H9 (cell line): ENCODE measurements at regions not wholly inside any gene's neighbourhood (a gene's known extent, or its start where the extent isn't known, plus 50 kb on each side); places are given as distances from the start of the nearest gene placed in this dataset.

Experiments used
- DNase-seq: peaks from one replicate; pipeline ENCODE4 v3.0.0-alpha.2; 2017
- H2AFZ ChIP-seq: one replicate; pipeline ENCODE4 v1.6.1; 2013; ENCODE audit warnings: mild to moderate bottlenecking, low read length, control low read depth, moderate library complexity
- H2AK5ac ChIP-seq: 2 replicates; pipeline ENCODE4 v1.6.1; 2013; ENCODE audit warnings: low read length, control low read depth, mixed read lengths; ENCODE audit not compliant: insufficient read length
- H2BK120ac ChIP-seq: one replicate; pipeline ENCODE4 v1.6.1; 2013; ENCODE audit warnings: low read depth, mild to moderate bottlenecking, low read length, control low read depth, inconsistent platforms; ENCODE audit not compliant: poor library complexity, severe bottlenecking
- H2BK12ac ChIP-seq: 2 replicates; pipeline ENCODE4 v1.6.1; 2013; ENCODE audit warnings: low read length, control low read depth, mixed read lengths, low read depth; ENCODE audit not compliant: insufficient read length
- H2BK15ac ChIP-seq: 2 replicates; pipeline ENCODE4 v1.6.1; 2013; ENCODE audit warnings: low read depth, low read length, control low read depth
- H2BK20ac ChIP-seq: one replicate; pipeline ENCODE4 v1.6.1; 2013; ENCODE audit warnings: low read depth, mild to moderate bottlenecking, low read length, control low read depth, inconsistent platforms; ENCODE audit not compliant: poor library complexity, severe bottlenecking
- H2BK5ac ChIP-seq: 2 replicates; pipeline ENCODE4 v1.6.1; 2013; ENCODE audit warnings: low read length, control low read depth, mixed read lengths; ENCODE audit not compliant: insufficient read length
- H3K14ac ChIP-seq: 2 replicates; pipeline ENCODE4 v1.6.1; 2013; ENCODE audit warnings: low read length, control low read depth; ENCODE audit not compliant: insufficient read depth
- H3K18ac ChIP-seq: 2 replicates; pipeline ENCODE4 v1.6.1; 2013; ENCODE audit warnings: low read depth, mild to moderate bottlenecking, mixed read lengths, low read length, control low read depth; ENCODE audit not compliant: insufficient read length
- H3K23ac ChIP-seq: 2 replicates; pipeline ENCODE4 v1.6.1; 2013; ENCODE audit warnings: low read length, control low read depth, mixed read lengths, low read depth; ENCODE audit not compliant: insufficient read length
- H3K23me2 ChIP-seq: 2 replicates; pipeline ENCODE4 v1.6.1; 2013; ENCODE audit warnings: low read depth, mild to moderate bottlenecking, mixed read lengths, low read length, control low read depth; ENCODE audit not compliant: insufficient read length, poor library complexity, severe bottlenecking
- H3K27ac ChIP-seq: 2 replicates; pipeline ENCODE4 v1.5.1; 2013; ENCODE audit warnings: low read length, control low read depth, mixed read lengths, low read depth; ENCODE audit not compliant: insufficient read length
- H3K27me3 ChIP-seq: 2 replicates; pipeline ENCODE4 v1.6.1; 2013; ENCODE audit warnings: low read length, control low read depth, inconsistent platforms; ENCODE audit not compliant: insufficient read depth
- H3K4ac ChIP-seq: 2 replicates; pipeline ENCODE4 v1.6.1; 2013; ENCODE audit warnings: low read depth, mild to moderate bottlenecking, control low read depth, inconsistent platforms, low read length, moderate library complexity
- H3K4me1 ChIP-seq: 2 replicates; pipeline ENCODE4 v1.6.1; 2013; ENCODE audit warnings: low read length, control low read depth, inconsistent platforms; ENCODE audit not compliant: insufficient read depth
- H3K4me2 ChIP-seq: 2 replicates; pipeline ENCODE4 v1.6.1; 2013; ENCODE audit warnings: low read length, control low read depth, mixed read lengths; ENCODE audit not compliant: insufficient read length, insufficient read depth
- H3K56ac ChIP-seq: 2 replicates; pipeline ENCODE4 v1.6.1; 2013; ENCODE audit warnings: low read depth, mild to moderate bottlenecking, mixed read lengths, low read length, control low read depth; ENCODE audit not compliant: insufficient read length
- H3K79me1 ChIP-seq: 2 replicates; pipeline ENCODE4 v1.6.1; 2013; ENCODE audit warnings: low read depth, mild to moderate bottlenecking, moderate library complexity, low read length, control low read depth, inconsistent platforms; ENCODE audit not compliant: insufficient read depth, poor library complexity, severe bottlenecking
- H3K79me2 ChIP-seq: 2 replicates; pipeline ENCODE4 v1.6.1; 2013; ENCODE audit warnings: low read length, control low read depth, inconsistent platforms; ENCODE audit not compliant: insufficient read depth
- H3K9ac ChIP-seq: 2 replicates; pipeline ENCODE4 v1.6.1; 2013; ENCODE audit warnings: low read length, control low read depth, mixed read lengths; ENCODE audit not compliant: insufficient read length; ENCODE audit errors: extremely low read depth
- H3K9me3 ChIP-seq: one replicate; pipeline ENCODE4 v1.6.1; 2013; ENCODE audit warnings: low read depth, low read length, inconsistent platforms; ENCODE audit not compliant: control insufficient read depth
- H3T11ph ChIP-seq: one replicate; pipeline ENCODE4 v1.6.1; 2013; ENCODE audit warnings: mild to moderate bottlenecking, low read length, control low read depth, inconsistent platforms
- H4K20me1 ChIP-seq: one replicate; pipeline ENCODE4 v1.6.1; 2013; ENCODE audit not compliant: control insufficient read depth, insufficient read length, insufficient read depth
- H4K5ac ChIP-seq: 2 replicates; pipeline ENCODE4 v1.6.1; 2013; ENCODE audit warnings: low read depth, mild to moderate bottlenecking, mixed read lengths, low read length, control low read depth; ENCODE audit not compliant: insufficient read length
- H4K8ac ChIP-seq: replicated peaks from 2 replicates; pipeline ENCODE4 v1.6.1; 2013; ENCODE audit warnings: low read length, control low read depth, mixed read lengths, low read depth; ENCODE audit not compliant: insufficient read length
- H4K91ac ChIP-seq: 2 replicates; pipeline ENCODE4 v1.6.1; 2013; ENCODE audit warnings: low read depth, mild to moderate bottlenecking, moderate library complexity, mixed read lengths, low read length, control low read depth; ENCODE audit not compliant: insufficient read length
- H3K27ac Mint-ChIP-seq, 3 experiments: 2 replicates in 2 of 3; 3 replicates in 1 of 3; pipeline ENCODE4 v1.8.0; 2020 to 2021; ENCODE audit warnings: mixed read lengths in 3 of 3, mild to moderate bottlenecking in 1 of 3, moderate library complexity in 1 of 3
- H3K27me3 Mint-ChIP-seq: 2 replicates; pipeline ENCODE4 v1.8.0; 2021; ENCODE audit warnings: low read depth, mild to moderate bottlenecking, moderate library complexity, mixed read lengths
- H3K36me3 Mint-ChIP-seq, 3 experiments: 2 replicates in 2 of 3; 3 replicates in 1 of 3; pipeline ENCODE4 v1.8.0; 2020 to 2021; ENCODE audit warnings: low read depth in 3 of 3, mixed read lengths in 3 of 3; ENCODE audit not compliant: insufficient read depth in 1 of 3
- H3K4me1 Mint-ChIP-seq, 2 experiments: 2 replicates each; pipeline ENCODE4 v1.8.0; 2020; ENCODE audit warnings: mixed read lengths in 2 of 2
- H3K4me3 Mint-ChIP-seq, 2 experiments: 2 replicates in 1 of 2; 3 replicates in 1 of 2; pipeline ENCODE4 v1.8.0; 2020 to 2021; ENCODE audit warnings: mild to moderate bottlenecking in 2 of 2, mixed read lengths in 2 of 2, moderate library complexity in 1 of 2
- H3K9me3 Mint-ChIP-seq, 2 experiments: 2 replicates in 1 of 2; 3 replicates in 1 of 2; pipeline ENCODE4 v1.8.0; 2020; ENCODE audit warnings: mild to moderate bottlenecking in 2 of 2, mixed read lengths in 2 of 2, moderate library complexity in 1 of 2
- CTCF ChIP-seq: fragments of 200-600 bp; sonication (generic); conservative IDR thresholded peaks from 3 replicates; pipeline ENCODE4 v1.8.0; 2021; ENCODE audit warnings: antibody characterized with exemption, mild to moderate bottlenecking
- WGBS: extraction: QIAGEN DNeasy Blood & Tissue Kit; methylation state at CpG from one replicate; pipeline ENCODE4 v1.1.7; 2013; ENCODE audit warnings: missing lambda C conversion rate, low lambda C conversion rate, mixed read lengths; ENCODE audit not compliant: insufficient read length; ENCODE audit errors: extremely low coverage; 5-methylcytosine and 5-hydroxymethylcytosine counted together

DNA sequence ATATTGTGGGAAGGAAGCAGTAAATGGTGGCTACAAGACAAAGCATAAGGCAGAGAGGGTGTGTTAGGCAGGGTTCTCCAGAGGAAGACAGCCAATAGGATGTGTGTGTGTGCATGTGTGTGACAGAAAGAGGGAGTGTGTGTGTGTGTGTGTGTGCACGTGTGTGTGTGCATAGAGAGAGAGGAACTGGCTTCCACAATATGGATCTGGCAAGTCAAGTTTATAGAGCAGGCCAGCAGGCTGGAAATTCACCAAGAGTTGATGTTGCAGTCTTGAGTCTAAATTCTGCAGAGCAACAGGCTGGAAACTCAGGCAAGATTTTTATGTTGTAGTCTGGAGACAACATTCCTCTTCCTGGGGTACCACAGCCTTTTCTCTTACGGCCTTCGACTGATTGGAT, 374.0 kb downstream of the TNS3 start:
- Histone ChIP-seq H3K27me3 (no peaks in the 10 kb centered on the region), H3K79me2 (no peaks in the 10 kb centered on the region), H3T11ph (no peak overlapping the region), H3K4ac (no peak overlapping the region), H2BK5ac (no peak overlapping the region), H3K9ac (no peak overlapping the region), H3K9me3 (no peaks in the 10 kb centered on the region), H3K4me1 (0 out of 2 replicates have a peak, but pooled peaks cover 4% of the 10 kb centered on the region), H3K79me1 (no peaks in the 10 kb centered on the region), H4K8ac (no peak overlapping the region), H4K20me1 (no peaks in the 10 kb centered on the region), H3K56ac (no peak overlapping the region), H3K23ac (no peak overlapping the region), H4K5ac (no peak overlapping the region), H2BK120ac (no peak overlapping the region), H2BK15ac (no peak overlapping the region), H4K91ac (no peak overlapping the region), H3K14ac (no peak overlapping the region), H3K4me2 (no peak overlapping the region), H2AFZ (no peak overlapping the region), H2AK5ac (no peak overlapping the region), H3K27ac (no peak overlapping the region), H2BK12ac (no peak overlapping the region), H3K18ac (no peak overlapping the region), H3K23me2 (no peaks in the 10 kb centered on the region), H2BK20ac (no peak overlapping the region)
- peaks cover 11 to 12% of the 10 kb centered on the region in 2 experiments for H3K4me1 Mint-ChIP-seq
- no peak for TF ChIP-seq CTCF
- no CpG with 5 or more reads among the region's 3 CpGs for WGBS
- H3K27me3 Mint-ChIP-seq: peaks cover 7% of the 10 kb centered on the region
- peak overlapping the region in 1 of 3 experiments; percentile 33; a peak in 1 of 7 replicates for H3K27ac Mint-ChIP-seq
- peaks cover 0 to 2% (median 0%) of the 10 kb centered on the region in 3 experiments; a peak in 2 of 7 replicates for H3K36me3 Mint-ChIP-seq
- no peak overlapping the region; a peak in 1 of 5 replicates for H3K4me3 Mint-ChIP-seq
- H3K9me3 Mint-ChIP-seq: peaks cover 7 to 16% of the 10 kb centered on the region in 2 experiments; a peak in 4 of 5 replicates
- DNase-seq: no peak
